ENCODE measurements at regions not wholly inside any gene's neighbourhood (a gene's known extent, or its start where the extent isn't known, plus 50 kb on each side); places are given as distances from the start of the nearest gene placed in this dataset.

DNA sequence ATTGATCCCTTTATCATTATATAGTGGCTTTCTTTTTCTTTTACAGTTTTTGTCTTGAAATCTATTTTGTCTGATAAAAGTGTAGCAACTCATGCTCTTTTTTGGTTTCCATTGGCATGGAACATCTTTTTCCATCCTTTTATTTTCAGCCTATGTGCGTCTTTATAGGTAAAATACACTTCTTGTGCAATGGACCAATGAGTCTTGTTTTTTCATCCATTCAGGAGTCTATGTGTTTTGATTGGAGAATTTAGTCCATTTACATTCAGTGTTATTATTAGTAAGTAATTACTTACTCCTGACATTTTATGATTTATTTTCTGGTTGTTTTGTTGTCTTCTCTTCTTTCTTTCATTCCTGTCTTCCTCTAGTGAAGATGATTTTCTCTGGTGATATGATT, 66.4 kb upstream of the IL2 start:
- DNase-seq, result no peak
- in situ Hi-C loops (cut with MboI; ENCODE audit: low pct_unique_long_range_greater_than_20kb, low sequenced_read_pairs), result no loop called here

DNA sequence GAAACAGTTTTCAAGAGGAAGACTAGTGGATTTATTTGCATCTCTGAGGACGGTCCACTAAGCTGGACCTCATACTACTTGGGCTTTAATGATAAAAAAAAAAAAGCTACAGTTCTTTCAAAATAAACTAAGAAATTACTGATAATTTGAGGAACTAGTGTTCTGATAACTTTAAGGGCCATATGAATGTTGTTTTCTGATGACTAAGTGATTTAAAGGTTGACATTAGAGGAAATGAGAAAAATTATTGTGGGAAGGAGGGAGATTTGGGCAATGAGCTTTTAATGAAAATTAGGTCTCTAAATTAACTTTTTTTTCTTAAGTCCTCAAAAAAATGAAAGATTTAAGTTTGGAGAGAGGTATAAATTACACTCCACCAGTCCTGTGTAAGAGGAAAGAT, 60.8 kb upstream of the IL2 start:
- in situ Hi-C loops (cut with MboI; ENCODE audit: low pct_unique_long_range_greater_than_20kb, low sequenced_read_pairs), result no loop called here
- no peak for DNase-seq

DNA sequence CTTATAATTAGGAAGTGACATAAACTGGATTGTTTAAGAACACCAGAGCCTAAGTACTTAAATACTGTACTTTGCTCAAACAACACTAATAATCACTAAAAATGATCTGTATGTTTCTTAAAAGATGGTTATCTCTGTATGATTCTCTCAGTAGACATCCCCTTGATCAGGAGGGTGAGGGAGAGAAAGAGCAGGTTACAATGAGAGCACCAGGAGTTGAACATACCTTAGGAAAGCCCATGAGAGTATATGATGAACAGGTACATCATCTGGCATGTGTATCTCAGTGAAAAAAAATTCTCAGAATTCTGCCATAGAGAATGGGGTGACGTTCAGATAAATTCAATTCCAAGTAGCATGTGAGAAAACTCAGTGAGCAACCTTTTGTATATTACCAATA, 59.9 kb upstream of the IL2 start:
- in situ Hi-C loops (cut with MboI; ENCODE audit: low pct_unique_long_range_greater_than_20kb, low sequenced_read_pairs), result no loop called here
- DNase-seq, result no peak

DNA sequence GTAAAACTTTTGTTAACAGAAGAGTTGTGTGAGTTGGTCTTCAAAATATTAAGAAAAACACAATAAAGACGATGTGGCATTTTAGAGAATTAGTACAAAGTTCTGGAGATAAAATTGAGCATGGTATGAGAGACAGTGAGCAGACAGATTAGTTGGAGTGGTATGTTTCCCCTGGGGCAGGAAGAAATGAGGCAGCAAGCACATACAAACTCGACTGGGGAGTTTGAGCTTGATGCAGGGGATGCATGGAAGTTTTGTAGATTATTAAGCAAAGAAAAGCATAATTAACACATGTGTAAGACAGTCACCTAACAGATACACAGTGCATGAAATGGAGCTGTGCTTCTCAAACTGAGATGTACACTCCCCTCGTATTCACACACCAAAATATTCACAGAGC, 58.1 kb upstream of the IL2 start:
- no peak for DNase-seq
- in situ Hi-C loops (cut with MboI; ENCODE audit: low pct_unique_long_range_greater_than_20kb, low sequenced_read_pairs), result no loop called here

DNA sequence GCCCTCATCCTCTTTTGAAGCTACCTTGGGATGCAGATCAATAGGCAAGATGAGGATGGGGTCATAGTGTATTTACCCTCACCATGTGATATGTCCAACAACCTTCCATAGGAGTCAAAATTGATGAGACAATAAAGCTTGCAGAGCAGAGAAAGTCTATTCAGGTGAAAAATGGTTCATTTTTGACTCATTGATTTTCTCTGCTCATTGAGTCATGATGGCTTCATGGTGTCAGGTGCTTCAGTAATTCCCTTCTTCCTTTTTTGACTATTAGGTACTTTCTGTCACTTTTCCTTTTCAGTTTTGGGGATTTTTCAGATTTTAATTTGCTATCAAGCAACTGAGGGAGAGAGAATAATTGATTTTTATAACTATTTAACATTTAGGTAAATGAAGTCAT, 55.9 kb upstream of the IL2 start:
- no peak for DNase-seq
- in situ Hi-C loops (cut with MboI; ENCODE audit: low pct_unique_long_range_greater_than_20kb, low sequenced_read_pairs), result no loop called here

DNA sequence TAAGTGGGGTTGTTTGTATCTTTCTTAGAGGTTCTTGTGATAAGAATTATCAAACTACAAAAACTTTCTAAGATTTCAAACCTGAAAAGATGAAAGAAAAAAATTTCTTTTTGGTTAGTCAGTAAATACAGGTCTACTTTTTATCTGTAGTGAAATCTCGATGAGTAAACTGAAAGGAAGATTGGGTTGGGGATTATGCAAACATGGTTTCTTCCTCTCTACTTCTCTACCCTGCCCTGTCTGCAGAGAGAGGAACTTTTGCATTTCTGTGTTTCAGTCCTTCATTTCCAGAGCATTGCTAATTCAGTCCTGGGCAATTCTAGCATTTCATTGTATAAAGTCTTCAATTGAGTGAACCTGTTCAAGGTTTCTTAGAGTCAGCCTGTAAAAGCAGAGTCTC, 51.6 kb upstream of the IL2 start:
- in situ Hi-C loops (cut with MboI; ENCODE audit: low pct_unique_long_range_greater_than_20kb, low sequenced_read_pairs), result no loop called here
- DNase-seq, result no peak

Measured in KBM-7 (cell line).